ENCODE measurements at regions not wholly inside any gene's neighbourhood (a gene's known extent, or its start where the extent isn't known, plus 50 kb on each side); places are given as distances from the start of the nearest gene placed in this dataset.

DNA sequence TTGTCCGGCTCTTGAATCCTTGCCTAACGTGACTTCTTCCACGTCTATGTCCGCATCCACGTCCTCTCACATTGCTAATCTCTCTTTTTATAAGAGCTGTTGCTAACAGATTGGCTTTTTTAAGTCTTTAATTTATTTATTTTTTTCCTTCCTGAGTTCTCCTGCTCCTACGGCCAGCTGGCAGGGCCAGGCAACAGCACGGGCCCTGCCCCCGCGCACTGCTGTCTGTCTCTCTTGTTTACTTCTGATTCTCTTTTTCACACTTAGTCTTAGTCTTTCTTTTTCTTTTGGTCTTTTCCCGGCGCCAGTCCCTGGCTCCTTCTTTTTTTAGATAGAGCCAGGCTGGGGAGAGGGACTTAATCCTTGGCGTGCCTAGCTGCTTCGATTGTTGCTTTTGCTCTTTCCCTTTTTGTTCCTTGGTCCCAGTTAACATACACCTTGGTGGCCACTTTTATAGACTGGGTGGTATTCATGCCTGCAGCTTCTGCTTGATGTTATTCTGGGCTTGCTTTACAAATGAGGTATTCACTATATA is 53.2 kb upstream of the RBMX start:
- H3K4me1 ChIP-seq = no peaks in the 10 kb centered on the region
- H3K36me3 ChIP-seq = no peaks in the 10 kb centered on the region
- DNase-seq = peak; percentile 20 to 30
- intact Hi-C loops (cut with DNase I; ENCODE audit: low total_unique reads) = no loop called here
- peak overlapping the region; percentile 72 for H3K27ac ChIP-seq
- TF ChIP-seq, protein P1, sequence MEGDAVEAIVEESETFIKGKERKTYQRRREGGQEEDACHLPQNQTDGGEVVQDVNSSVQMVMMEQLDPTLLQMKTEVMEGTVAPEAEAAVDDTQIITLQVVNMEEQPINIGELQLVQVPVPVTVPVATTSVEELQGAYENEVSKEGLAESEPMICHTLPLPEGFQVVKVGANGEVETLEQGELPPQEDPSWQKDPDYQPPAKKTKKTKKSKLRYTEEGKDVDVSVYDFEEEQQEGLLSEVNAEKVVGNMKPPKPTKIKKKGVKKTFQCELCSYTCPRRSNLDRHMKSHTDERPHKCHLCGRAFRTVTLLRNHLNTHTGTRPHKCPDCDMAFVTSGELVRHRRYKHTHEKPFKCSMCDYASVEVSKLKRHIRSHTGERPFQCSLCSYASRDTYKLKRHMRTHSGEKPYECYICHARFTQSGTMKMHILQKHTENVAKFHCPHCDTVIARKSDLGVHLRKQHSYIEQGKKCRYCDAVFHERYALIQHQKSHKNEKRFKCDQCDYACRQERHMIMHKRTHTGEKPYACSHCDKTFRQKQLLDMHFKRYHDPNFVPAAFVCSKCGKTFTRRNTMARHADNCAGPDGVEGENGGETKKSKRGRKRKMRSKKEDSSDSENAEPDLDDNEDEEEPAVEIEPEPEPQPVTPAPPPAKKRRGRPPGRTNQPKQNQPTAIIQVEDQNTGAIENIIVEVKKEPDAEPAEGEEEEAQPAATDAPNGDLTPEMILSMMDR (IDR thresholded peaks at IDR 0.05) = no peak
- no peak for TF ChIP-seq POLR2A (IDR thresholded peaks at IDR 0.05)
- no peaks in the 10 kb centered on the region for H3K9me3 ChIP-seq
- no peaks in the 10 kb centered on the region for H3K27me3 ChIP-seq
- peak overlapping the region in 1 of 2 donors; percentile 17 for H3K4me3 ChIP-seq

DNA sequence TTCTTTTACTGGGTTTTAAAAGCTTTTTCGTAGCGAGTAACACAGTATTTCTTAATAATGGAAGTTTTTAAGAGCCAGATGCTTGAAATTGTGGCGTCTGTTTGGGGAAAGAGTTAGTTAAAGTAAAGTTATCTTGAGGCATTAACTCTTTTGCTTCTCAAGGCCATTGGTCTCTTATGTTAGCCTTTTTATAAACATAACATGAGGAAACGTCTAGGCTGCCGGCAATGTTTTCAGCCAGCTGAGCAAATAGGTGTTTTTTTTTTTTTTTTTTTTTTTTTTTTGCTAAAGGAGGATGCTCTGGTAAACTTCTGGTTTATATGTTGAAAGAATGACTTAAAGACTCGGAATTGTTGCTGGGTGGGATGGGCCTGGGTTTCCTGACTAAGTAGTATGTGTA is 51.1 kb upstream of the RBMX start:
- H3K4me3 ChIP-seq = no peak overlapping the region
- H3K9me3 ChIP-seq = no peaks in the 10 kb centered on the region
- H3K27ac ChIP-seq = no peak overlapping the region
- intact Hi-C loops (cut with DNase I; ENCODE audit: low total_unique reads) = no loop called here
- TF ChIP-seq, protein P1 (IDR thresholded peaks at IDR 0.05) = no peak
- TF ChIP-seq POLR2A (IDR thresholded peaks at IDR 0.05) = no peak
- H3K36me3 ChIP-seq = no peaks in the 10 kb centered on the region
- no peaks in the 10 kb centered on the region for H3K27me3 ChIP-seq
- no peaks in the 10 kb centered on the region for H3K4me1 ChIP-seq
- no peak for DNase-seq
